GM23338 (cell line): ENCODE measurements at regions not wholly inside any gene's neighbourhood (a gene's known extent, or its start where the extent isn't known, plus 50 kb on each side); places are given as distances from the start of the nearest gene placed in this dataset.

Experiments
- ATAC-seq: fragments of 200-7000 bp; cut with Tn5 transposase; 3 replicates; pipeline ENCODE4 v1.9.1; 2020
- DNase-seq: peaks from one replicate; pipeline ENCODE4 v3.0.0-alpha.2; 2015; ENCODE audit warnings: low spot score
- H2AFZ ChIP-seq: fragments of 200-600 bp; sonication (generic); 2 replicates; pipeline ENCODE4 v1.8.0; 2016; ENCODE audit warnings: antibody characterized with exemption, mild to moderate bottlenecking, moderate library complexity
- H3F3A ChIP-seq: fragments of 200-600 bp; sonication (generic); replicated peaks from 2 replicates; pipeline ENCODE4 v1.8.0; 2017; ENCODE audit warnings: antibody characterized with exemption, mixed run types, low read depth
- H3K27ac ChIP-seq: fragments of 200-600 bp; sonication (generic); 2 replicates; pipeline ENCODE4 v1.6.1; 2016; ENCODE audit warnings: low read depth
- H3K27me3 ChIP-seq: fragments of 200-600 bp; sonication (generic); 2 replicates; pipeline ENCODE4 v1.8.0; 2016; ENCODE audit warnings: mild to moderate bottlenecking, mixed run types, moderate library complexity; ENCODE audit not compliant: insufficient read depth
- H3K36me3 ChIP-seq: fragments of 200-600 bp; sonication (generic); 2 replicates; pipeline ENCODE4 v1.8.0; 2016; ENCODE audit warnings: mild to moderate bottlenecking; ENCODE audit not compliant: insufficient read depth
- H3K4me1 ChIP-seq: fragments of 200-600 bp; sonication (generic); 2 replicates; pipeline ENCODE4 v1.8.0; 2016; ENCODE audit warnings: mild to moderate bottlenecking, moderate library complexity; ENCODE audit not compliant: insufficient read depth
- H3K4me2 ChIP-seq: fragments of 200-600 bp; sonication (generic); 2 replicates; pipeline ENCODE4 v1.7.1; 2017; ENCODE audit warnings: mixed run types
- H3K4me3 ChIP-seq: fragments of 200-600 bp; sonication (generic); 2 replicates; pipeline ENCODE4 v1.6.1; 2016; ENCODE audit warnings: mixed run types
- H3K79me2 ChIP-seq: fragments of 200-600 bp; sonication (generic); replicated peaks from 2 replicates; pipeline ENCODE4 v1.8.0; 2017; ENCODE audit warnings: mild to moderate bottlenecking; ENCODE audit not compliant: insufficient read depth
- H3K9me2 ChIP-seq: fragments of 200-600 bp; sonication (generic); 2 replicates; pipeline ENCODE4 v1.8.0; 2017; ENCODE audit not compliant: insufficient read depth
- H4K20me1 ChIP-seq: fragments of 200-600 bp; sonication (generic); replicated peaks from 2 replicates; pipeline ENCODE4 v1.8.0; 2017; ENCODE audit warnings: mild to moderate bottlenecking; ENCODE audit not compliant: insufficient read depth
- H3K27ac Mint-ChIP-seq: 2 replicates; pipeline ENCODE4 v1.8.0; 2020; ENCODE audit warnings: inconsistent platforms, mild to moderate bottlenecking, moderate library complexity, mixed read lengths
- H3K27me3 Mint-ChIP-seq: 3 replicates; pipeline ENCODE4 v1.8.0; 2022; ENCODE audit warnings: low read depth, mild to moderate bottlenecking, moderate library complexity, mixed read lengths, inconsistent platforms; ENCODE audit not compliant: insufficient read depth, poor library complexity
- H3K36me3 Mint-ChIP-seq: 3 replicates; pipeline ENCODE4 v1.8.0; 2021; ENCODE audit warnings: low read depth, mild to moderate bottlenecking, inconsistent platforms, moderate library complexity, mixed read lengths
- H3K4me1 Mint-ChIP-seq: 3 replicates; pipeline ENCODE4 v1.8.0; 2020; ENCODE audit warnings: mild to moderate bottlenecking, inconsistent platforms, mixed read lengths
- H3K4me3 Mint-ChIP-seq: 3 replicates; pipeline ENCODE4 v1.8.0; 2021; ENCODE audit warnings: moderate library complexity, mild to moderate bottlenecking, inconsistent platforms, mixed read lengths
- H3K9me3 Mint-ChIP-seq: 3 replicates; pipeline ENCODE4 v1.8.0; 2020; ENCODE audit warnings: moderate library complexity, mild to moderate bottlenecking, inconsistent platforms, mixed read lengths
- CREB1 ChIP-seq: fragments of 250-450 bp; sonication (Bioruptor Pico); IDR thresholded peaks from 2 replicates; pipeline ENCODE4 v1.5.0; 2020; ENCODE audit warnings: low read depth, mild to moderate bottlenecking, moderate library complexity
- CTCF ChIP-seq, 2 experiments: fragments of 200-600 bp in 1 of 2; sonication (generic) in 1 of 2; conservative IDR thresholded peaks; 2 replicates each; pipeline versions ENCODE4 v1.5.1 to v1.6.1; 2016 to 2017; ENCODE audit warnings: antibody characterized with exemption in 2 of 2, low read depth in 2 of 2, mild to moderate bottlenecking in 2 of 2, moderate library complexity in 1 of 2
- EZH2 ChIP-seq: fragments of 200-600 bp; sonication (generic); IDR thresholded peaks from one replicate; pipeline ENCODE4 v1.8.0; 2017; ENCODE audit warnings: antibody characterized with exemption, mild to moderate bottlenecking, low read depth; ENCODE audit not compliant: unreplicated experiment
- JUNB ChIP-seq: IDR thresholded peaks from one replicate; pipeline ENCODE4 v1.6.1; 2016; ENCODE audit warnings: antibody characterized with exemption; ENCODE audit not compliant: unreplicated experiment
- NANOG ChIP-seq: IDR thresholded peaks from 2 replicates; pipeline ENCODE4 v1.6.1; 2016; ENCODE audit warnings: antibody characterized with exemption, borderline replicate concordance
- POLR2AphosphoS5 ChIP-seq: IDR thresholded peaks from 2 replicates; pipeline ENCODE4 v1.6.1; 2016; ENCODE audit warnings: antibody characterized with exemption, low read depth
- REST ChIP-seq: IDR thresholded peaks from one replicate; pipeline ENCODE4 v1.6.1; 2018; ENCODE audit warnings: antibody characterized with exemption; ENCODE audit not compliant: unreplicated experiment
- STAT1 ChIP-seq: IDR thresholded peaks from one replicate; pipeline ENCODE4 v1.6.1; 2016; ENCODE audit warnings: antibody characterized with exemption; ENCODE audit not compliant: unreplicated experiment
- ZNF114 ChIP-seq: fragments of 250-450 bp; sonication (Bioruptor Pico); IDR thresholded peaks from 2 replicates; pipeline ENCODE4 v1.5.0; 2020; ENCODE audit warnings: mild to moderate bottlenecking, moderate library complexity
- ZNF331 ChIP-seq: fragments of 250-450 bp; sonication (Bioruptor Pico); IDR thresholded peaks from 2 replicates; pipeline ENCODE4 v1.5.0; 2020; ENCODE audit warnings: low read depth, mild to moderate bottlenecking, moderate library complexity
- ZNF462 ChIP-seq: fragments of 250-450 bp; sonication (Bioruptor Pico); IDR thresholded peaks from 2 replicates; pipeline ENCODE4 v1.5.0; 2020; ENCODE audit warnings: mild to moderate bottlenecking, moderate library complexity

- TF ChIP-seq ZNF462 (CRISPR knock-in tag) = no peak
- TF ChIP-seq CREB1 (CRISPR knock-in tag) = no peak
- TF ChIP-seq ZNF331 = no peak
These were observed 574.1 kb downstream of the XIRP2 start (continued) for GRCh38 chr2:167462379-167462778.

- no peak overlapping the region for H3K27ac ChIP-seq
- peaks cover 14% of the 10 kb centered on the region for H3K4me1 Mint-ChIP-seq
- no peaks in the 10 kb centered on the region for H3K4me1 ChIP-seq
- H3K27me3 Mint-ChIP-seq = peaks cover 12% of the 10 kb centered on the region
- H3K36me3 Mint-ChIP-seq = peaks cover 58% of the 10 kb centered on the region
- ATAC-seq (no peak), DNase-seq (no peak)
- H3K27me3 ChIP-seq = no peaks in the 10 kb centered on the region
- no peak overlapping the region for H3K4me2 ChIP-seq
- no peak overlapping the region for H3K27ac Mint-ChIP-seq
- peaks cover 31% of the 10 kb centered on the region for H3K9me3 Mint-ChIP-seq
- no peak overlapping the region for H3K4me3 ChIP-seq
- no peaks in the 10 kb centered on the region for H3K9me2 ChIP-seq
- no peak overlapping the region for H2AFZ ChIP-seq
- H3K36me3 ChIP-seq = peaks cover 5% of the 10 kb centered on the region; the same call in 1 of the 2 replicates
- H4K20me1 ChIP-seq = peaks cover 10% of the 10 kb centered on the region; the same call in 1 of the 2 replicates
- H3K79me2 ChIP-seq = peaks cover 96% of the 10 kb centered on the region
- H3F3A ChIP-seq = no peaks in the 10 kb centered on the region
- no peak for TF ChIP-seq JUNB
- no peak for TF ChIP-seq POLR2AphosphoS5
- TF ChIP-seq CREB1 (CRISPR knock-in tag) = no peak
- TF ChIP-seq ZNF331 = no peak
- no peak for TF ChIP-seq CTCF (conservative IDR thresholded peaks at IDR 0.05; ENCODE audit: low read depth in 2 of 2)
- TF ChIP-seq EZH2 = no peak
- no peak for TF ChIP-seq ZNF114 (CRISPR knock-in tag)
- no peak for TF ChIP-seq REST
- no peak for TF ChIP-seq NANOG
- no peak for TF ChIP-seq STAT1
- no peak overlapping the region for H3K4me3 Mint-ChIP-seq
These were observed 565.8 kb downstream of the XIRP2 start for GRCh38 chr2:167454036-167454435.
